Fibroblast of lung (primary cell): ENCODE measurements at regions not wholly inside any gene's neighbourhood (a gene's known extent, or its start where the extent isn't known, plus 50 kb on each side); places are given as distances from the start of the nearest gene placed in this dataset.

ENCODE experiments used
- CTCF ChIP-seq, 2 donors: IDR thresholded peaks in 1 of 2; conservative IDR thresholded peaks in 1 of 2; 1 replicate in 1 of 2; 2 replicates in 1 of 2; pipeline ENCODE4 v1.5.1; 2011 to 2012; ENCODE audit warnings: low read length in 2 of 2, control low read depth in 1 of 2, inconsistent platforms in 1 of 2, low read depth in 1 of 2, mild to moderate bottlenecking in 1 of 2
- EZH2 ChIP-seq: IDR thresholded peaks from 2 replicates; pipeline ENCODE4 v1.5.1; 2012; ENCODE audit warnings: low read length, control low read depth, mild to moderate bottlenecking; ENCODE audit errors: missing control alignments

GRCh38 chr17:79237448-79238053 is 162.9 kb downstream of the ENGASE start:
- TF ChIP-seq CTCF (conservative IDR thresholded peaks at IDR 0.05 in 1 of 2, IDR thresholded peaks at IDR 0.05 in 1 of 2; ENCODE audit: low read depth in 1 of 2, low read length in 2 of 2) (no peak), EZH2 (no peak)
